GM12873 (cell line): ENCODE measurements at regions not wholly inside any gene's neighbourhood (a gene's known extent, or its start where the extent isn't known, plus 50 kb on each side); places are given as distances from the start of the nearest gene placed in this dataset.

Experiments
- TF ChIP-seq, protein P1 (sequence below): IDR thresholded peaks from 2 replicates; pipeline ENCODE4 v1.5.1; 2012; ENCODE audit warnings: low read depth, mild to moderate bottlenecking, moderate library complexity, low read length, control low read depth; ENCODE audit not compliant: insufficient read depth; ENCODE audit errors: missing control alignments

DNA sequence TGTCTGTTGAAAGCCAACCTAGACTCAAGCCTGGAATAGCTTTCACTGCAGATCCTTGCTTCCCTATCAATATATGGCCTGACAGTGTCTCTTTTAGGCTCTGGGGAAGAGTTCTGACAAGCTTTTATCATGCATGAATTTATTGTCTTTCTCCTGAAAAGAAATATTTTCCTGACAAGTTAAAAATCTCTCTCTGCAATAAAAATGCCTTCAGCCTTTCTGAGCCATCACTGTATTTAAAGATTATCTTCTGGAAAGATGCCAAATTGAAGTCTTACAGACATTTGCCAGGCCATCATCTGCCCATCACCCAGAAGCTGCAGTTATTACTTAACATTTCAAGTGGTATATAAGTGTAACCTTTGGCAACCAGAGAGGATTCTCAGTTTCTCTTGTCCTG is 88.1 kb upstream of the HTR1A start:
- TF ChIP-seq, protein P1, sequence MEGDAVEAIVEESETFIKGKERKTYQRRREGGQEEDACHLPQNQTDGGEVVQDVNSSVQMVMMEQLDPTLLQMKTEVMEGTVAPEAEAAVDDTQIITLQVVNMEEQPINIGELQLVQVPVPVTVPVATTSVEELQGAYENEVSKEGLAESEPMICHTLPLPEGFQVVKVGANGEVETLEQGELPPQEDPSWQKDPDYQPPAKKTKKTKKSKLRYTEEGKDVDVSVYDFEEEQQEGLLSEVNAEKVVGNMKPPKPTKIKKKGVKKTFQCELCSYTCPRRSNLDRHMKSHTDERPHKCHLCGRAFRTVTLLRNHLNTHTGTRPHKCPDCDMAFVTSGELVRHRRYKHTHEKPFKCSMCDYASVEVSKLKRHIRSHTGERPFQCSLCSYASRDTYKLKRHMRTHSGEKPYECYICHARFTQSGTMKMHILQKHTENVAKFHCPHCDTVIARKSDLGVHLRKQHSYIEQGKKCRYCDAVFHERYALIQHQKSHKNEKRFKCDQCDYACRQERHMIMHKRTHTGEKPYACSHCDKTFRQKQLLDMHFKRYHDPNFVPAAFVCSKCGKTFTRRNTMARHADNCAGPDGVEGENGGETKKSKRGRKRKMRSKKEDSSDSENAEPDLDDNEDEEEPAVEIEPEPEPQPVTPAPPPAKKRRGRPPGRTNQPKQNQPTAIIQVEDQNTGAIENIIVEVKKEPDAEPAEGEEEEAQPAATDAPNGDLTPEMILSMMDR, result no peak

GRCh38 chr5:64040490-64040889 is 78.2 kb upstream of the HTR1A start:
- TF ChIP-seq, protein P1, result no peak

- TF ChIP-seq, protein P1, result no peak
Observed at GRCh38 chr5:64026493-64026892, 64.2 kb upstream of the HTR1A start.

- TF ChIP-seq, protein P1, result no peak
Observed at GRCh38 chr5:64019746-64020145, 57.5 kb upstream of the HTR1A start.

DNA sequence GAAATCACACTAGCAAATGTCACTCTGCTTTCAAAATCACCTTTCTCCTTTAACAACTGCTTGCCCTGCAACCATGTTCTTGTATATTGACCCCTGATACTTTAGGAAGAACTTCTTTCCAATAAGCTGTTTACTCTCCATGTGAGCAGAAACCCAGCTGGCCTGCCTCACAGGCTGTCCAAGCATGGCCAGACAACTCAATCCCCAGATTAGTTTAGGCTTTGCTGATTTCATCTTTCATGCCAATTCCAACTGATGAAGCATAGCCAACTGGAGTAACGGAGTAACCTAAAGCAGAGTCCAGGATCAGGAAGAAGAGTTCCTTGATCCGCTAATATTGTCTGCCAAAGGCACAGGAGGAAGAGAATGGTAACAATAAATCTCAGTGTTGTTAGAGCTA is 56.7 kb upstream of the HTR1A start:
- TF ChIP-seq, protein P1, result no peak

GRCh38 chr5:64015824-64016223 is 53.6 kb upstream of the HTR1A start:
- TF ChIP-seq, protein P1, result no peak
